ENCODE measurements at regions not wholly inside any gene's neighbourhood (a gene's known extent, or its start where the extent isn't known, plus 50 kb on each side); places are given as distances from the start of the nearest gene placed in this dataset.

GRCh38 chr2:16328521-16329190 is 337.0 kb downstream of the CYRIA start:
- Mint-ChIP-seq H3K36me3 (no peaks in the 10 kb centered on the region), H3K4me3 (no peak overlapping the region), H3K4me1 (no peaks in the 10 kb centered on the region), H3K9me3 (no peaks in the 10 kb centered on the region), H3K27me3 (no peaks in the 10 kb centered on the region), H3K27ac (no peak overlapping the region)
- DNase-seq, result no peak
- no peak for ATAC-seq (replicated peaks)

DNA sequence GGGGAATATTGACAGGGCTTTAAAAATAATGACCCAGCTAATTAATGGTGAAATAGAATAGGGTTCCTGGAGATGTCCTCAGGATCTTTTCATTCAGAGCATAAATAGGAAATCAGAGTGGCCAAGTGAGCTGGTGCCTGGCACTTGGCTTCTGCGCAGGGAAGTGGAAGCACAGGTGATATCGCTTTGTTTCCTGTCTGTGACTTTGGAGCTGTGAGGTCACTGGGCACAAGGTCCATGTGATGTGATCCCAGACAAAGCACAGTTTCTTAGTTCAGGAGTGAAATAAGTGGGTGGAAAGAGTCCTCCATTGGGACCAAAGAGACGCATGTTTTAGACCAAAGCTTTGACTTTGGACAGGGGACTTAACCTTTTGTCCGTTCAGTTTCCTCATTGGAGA is 338.3 kb downstream of the CYRIA start:
- Mint-ChIP-seq H3K9me3 (no peaks in the 10 kb centered on the region), H3K27me3 (no peaks in the 10 kb centered on the region), H3K27ac (no peak overlapping the region), H3K4me3 (no peak overlapping the region), H3K4me1 (no peaks in the 10 kb centered on the region), H3K36me3 (no peaks in the 10 kb centered on the region)
- no peak for ATAC-seq (replicated peaks)
- DNase-seq, result no peak

DNA sequence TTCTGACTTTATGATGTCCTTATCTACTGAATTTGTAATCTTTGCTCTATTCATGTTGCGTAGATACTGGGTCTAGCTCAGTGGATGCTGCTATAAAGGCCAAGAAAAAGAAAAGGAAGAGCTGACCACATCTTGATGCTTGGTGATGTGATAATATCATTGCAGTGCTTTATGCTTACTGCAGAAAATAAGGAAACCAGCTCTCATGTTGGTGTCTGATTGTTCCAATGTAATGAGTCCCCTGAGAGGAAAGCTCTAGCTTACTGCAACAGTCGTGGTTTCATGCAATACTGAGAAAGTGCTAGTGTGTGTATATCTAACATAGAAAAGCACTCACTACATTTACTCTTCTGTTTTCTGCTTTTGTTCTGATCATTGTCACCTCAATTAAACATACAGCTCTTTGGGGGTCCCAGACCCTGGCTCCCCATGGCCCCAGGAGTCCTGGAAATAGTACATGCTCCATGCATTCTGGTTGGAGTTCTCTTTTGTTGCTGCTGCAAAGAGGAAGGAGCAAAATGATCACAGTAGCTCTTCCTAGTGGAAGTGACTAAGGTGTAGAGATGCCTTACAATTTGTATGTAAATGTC is 338.8 kb downstream of the CYRIA start:
- Mint-ChIP-seq H3K9me3 (no peaks in the 10 kb centered on the region), H3K27ac (no peak overlapping the region), H3K36me3 (no peaks in the 10 kb centered on the region), H3K27me3 (no peaks in the 10 kb centered on the region), H3K4me3 (no peak overlapping the region), H3K4me1 (no peaks in the 10 kb centered on the region)
- no peak for DNase-seq
- no peak for ATAC-seq (replicated peaks)

DNA sequence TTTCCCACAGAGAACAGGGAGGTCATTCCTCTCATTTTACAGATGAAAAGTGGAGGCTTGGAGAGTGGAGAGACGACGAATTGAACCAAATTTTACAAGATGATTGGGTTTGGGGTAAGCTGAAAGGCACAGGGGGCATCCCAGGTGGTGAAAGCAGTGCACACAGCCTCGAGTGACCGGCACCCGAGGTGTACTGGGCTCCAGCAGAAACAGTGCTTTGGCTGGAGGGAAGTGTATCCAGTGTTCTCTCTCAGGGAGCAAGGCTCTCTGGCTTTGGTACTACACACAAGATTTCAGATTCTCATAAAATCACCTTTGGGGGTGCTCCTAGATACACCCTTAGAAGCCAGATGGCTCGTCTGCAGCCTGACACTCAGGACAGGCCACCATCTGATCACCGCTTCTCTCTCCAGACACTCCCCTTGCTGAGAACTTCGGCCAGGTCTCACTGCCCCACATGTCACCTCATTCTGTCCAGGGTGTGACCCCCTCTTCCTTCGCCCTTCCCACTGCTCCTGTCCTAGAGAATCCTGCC is 339.6 kb downstream of the CYRIA start:
- Mint-ChIP-seq H3K9me3 (no peaks in the 10 kb centered on the region), H3K27me3 (no peaks in the 10 kb centered on the region), H3K4me3 (no peak overlapping the region), H3K27ac (no peak overlapping the region), H3K36me3 (no peaks in the 10 kb centered on the region), H3K4me1 (no peaks in the 10 kb centered on the region)
- no peak for DNase-seq
- ATAC-seq (replicated peaks), result no peak

- DNase-seq (no peak), ATAC-seq (replicated peaks) (no peak)
- Mint-ChIP-seq H3K27me3 (no peaks in the 10 kb centered on the region), H3K4me1 (no peaks in the 10 kb centered on the region), H3K9me3 (no peaks in the 10 kb centered on the region), H3K4me3 (no peak overlapping the region), H3K27ac (no peak overlapping the region), H3K36me3 (no peaks in the 10 kb centered on the region)
Measured at GRCh38 chr2:16325016-16325975, 340.3 kb downstream of the CYRIA start.

GRCh38 chr2:16324544-16324937 is 341.1 kb downstream of the CYRIA start:
- DNase-seq (no peak), ATAC-seq (replicated peaks) (no peak)
- no peaks in the 10 kb centered on the region for H3K4me1 Mint-ChIP-seq
- no peaks in the 10 kb centered on the region for H3K9me3 Mint-ChIP-seq
- no peak overlapping the region for H3K27ac Mint-ChIP-seq
- H3K36me3 Mint-ChIP-seq, result no peaks in the 10 kb centered on the region
- H3K4me3 Mint-ChIP-seq, result no peak overlapping the region
- H3K27me3 Mint-ChIP-seq, result no peaks in the 10 kb centered on the region

DNA sequence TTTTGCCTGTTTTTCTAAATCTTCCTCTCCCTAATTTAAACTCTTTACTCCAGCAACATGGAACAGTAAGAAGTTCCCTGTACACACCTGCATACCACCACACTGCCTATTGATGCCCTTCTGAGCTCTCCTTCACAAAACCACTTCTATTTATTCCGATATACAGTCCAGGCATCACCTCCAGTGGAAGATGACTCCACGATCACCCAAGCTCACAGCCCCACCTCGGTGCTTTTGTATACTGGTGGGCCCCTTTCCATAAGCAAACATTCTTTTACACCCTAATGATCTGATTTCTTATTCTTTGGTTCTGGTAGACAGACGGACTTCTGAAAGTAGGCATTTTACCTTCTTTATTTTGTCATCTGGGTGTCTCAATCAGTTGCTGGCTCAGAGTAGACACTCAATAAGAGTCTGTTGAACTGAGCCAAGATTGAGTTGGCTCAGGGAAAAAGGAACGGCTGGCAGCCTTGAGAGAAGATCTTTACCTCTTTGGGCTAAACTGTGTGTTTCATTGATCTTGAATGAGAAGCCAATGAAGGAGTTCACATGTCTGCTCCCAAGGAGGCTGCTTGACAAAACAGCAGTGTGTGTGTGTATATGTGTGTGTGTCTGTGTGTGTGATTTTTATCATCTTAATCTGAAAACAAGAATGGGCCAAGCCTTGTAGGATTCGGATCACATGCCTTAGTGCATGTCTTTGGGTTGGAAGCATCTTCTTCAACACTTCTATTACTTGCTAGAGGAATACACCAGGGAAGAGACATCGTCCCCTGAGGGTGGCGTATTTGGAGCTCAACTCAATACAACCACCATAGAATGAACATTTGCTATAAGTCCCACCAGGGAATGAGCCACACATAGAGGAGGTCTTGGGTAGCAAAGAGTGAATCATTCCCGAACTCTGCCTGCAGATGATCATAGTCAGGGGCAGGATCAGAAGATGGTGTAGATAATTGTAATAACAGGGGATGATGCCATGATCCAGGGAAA is 341.8 kb downstream of the CYRIA start:
- H3K27ac Mint-ChIP-seq, result no peak overlapping the region
- H3K4me3 Mint-ChIP-seq, result no peak overlapping the region
- ATAC-seq (replicated peaks) (no peak), DNase-seq (no peak)
- H3K27me3 Mint-ChIP-seq, result no peaks in the 10 kb centered on the region
- H3K36me3 Mint-ChIP-seq, result no peaks in the 10 kb centered on the region
- H3K9me3 Mint-ChIP-seq, result no peaks in the 10 kb centered on the region
- H3K4me1 Mint-ChIP-seq, result no peaks in the 10 kb centered on the region

- DNase-seq (no peak), ATAC-seq (replicated peaks) (no peak)
- H3K4me1 Mint-ChIP-seq, result peaks cover 4% of the 10 kb centered on the region in 2 donors
- H3K4me3 Mint-ChIP-seq, result no peak overlapping the region
- H3K27ac Mint-ChIP-seq, result no peak overlapping the region
- H3K9me3 Mint-ChIP-seq, result no peaks in the 10 kb centered on the region
- no peaks in the 10 kb centered on the region for H3K36me3 Mint-ChIP-seq
- H3K27me3 Mint-ChIP-seq, result peaks cover 0 to 3% of the 10 kb centered on the region in 2 donors
Measured at GRCh38 chr2:16323126-16323520, 342.5 kb downstream of the CYRIA start.

DNA sequence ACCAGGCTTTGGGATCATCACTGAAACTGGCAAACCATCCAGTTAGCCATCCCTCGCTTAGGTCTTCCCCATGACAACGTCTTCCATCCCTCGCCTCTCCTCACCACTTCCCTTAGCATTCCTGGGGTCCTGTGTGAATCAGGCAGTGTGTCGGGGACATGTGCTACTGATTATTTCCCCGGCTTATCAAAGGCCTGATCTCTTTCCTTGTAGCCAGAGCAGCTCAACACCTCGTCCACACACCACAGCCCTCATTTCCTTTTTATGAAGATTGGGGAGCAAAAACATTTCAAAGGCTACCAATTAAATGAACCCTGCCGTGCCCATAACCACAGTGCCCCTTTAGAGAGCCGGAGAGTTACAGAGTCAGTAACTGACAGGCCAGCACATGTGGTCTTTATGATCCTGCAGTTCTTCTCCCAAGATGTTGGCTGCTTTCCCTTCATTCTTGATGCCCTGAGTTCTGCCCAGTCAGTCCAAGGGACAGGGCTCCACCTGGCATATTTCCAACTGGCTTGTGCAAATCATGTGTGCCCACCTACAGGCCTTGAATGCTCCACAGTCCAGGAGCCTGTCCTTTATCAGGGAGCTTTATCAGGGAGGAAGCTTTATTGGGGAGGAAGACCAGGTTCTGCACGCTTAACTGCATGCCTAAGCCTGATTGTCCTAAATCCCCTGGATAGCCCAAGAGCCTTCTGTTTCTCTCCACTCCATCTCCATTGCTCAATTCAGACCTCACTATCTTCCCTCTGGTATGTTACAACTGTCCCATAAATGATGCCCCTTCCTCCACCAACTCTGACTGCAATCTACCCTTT is 343.1 kb downstream of the CYRIA start:
- peaks cover 0 to 7% of the 10 kb centered on the region in 2 donors for H3K27me3 Mint-ChIP-seq
- H3K4me1 Mint-ChIP-seq, result peaks cover 6 to 7% of the 10 kb centered on the region in 2 donors
- H3K9me3 Mint-ChIP-seq, result no peaks in the 10 kb centered on the region
- DNase-seq (no peak), ATAC-seq (replicated peaks) (no peak)
- H3K27ac Mint-ChIP-seq, result no peak overlapping the region
- H3K4me3 Mint-ChIP-seq, result no peak overlapping the region
- H3K36me3 Mint-ChIP-seq, result no peaks in the 10 kb centered on the region

- ATAC-seq (replicated peaks) (no peak), DNase-seq (no peak)
- Mint-ChIP-seq H3K27me3 (peaks cover 0 to 7% of the 10 kb centered on the region in 2 donors), H3K9me3 (no peaks in the 10 kb centered on the region), H3K4me3 (no peak overlapping the region), H3K36me3 (no peaks in the 10 kb centered on the region), H3K27ac (no peak overlapping the region), H3K4me1 (peaks cover 6 to 7% of the 10 kb centered on the region in 2 donors)
Measured at GRCh38 chr2:16321872-16322271, 343.8 kb downstream of the CYRIA start.

GRCh38 chr2:16321256-16321655 is 344.4 kb downstream of the CYRIA start:
- Mint-ChIP-seq H3K4me1 (peaks cover 6 to 7% of the 10 kb centered on the region in 2 donors), H3K27ac (no peak overlapping the region), H3K27me3 (peaks cover 0 to 7% of the 10 kb centered on the region in 2 donors), H3K4me3 (no peak overlapping the region), H3K9me3 (no peaks in the 10 kb centered on the region), H3K36me3 (no peaks in the 10 kb centered on the region)
- ATAC-seq (replicated peaks) (no peak), DNase-seq (no peak)

- Mint-ChIP-seq H3K4me1 (peaks cover 6 to 7% of the 10 kb centered on the region in 2 donors), H3K27me3 (peaks cover 0 to 7% of the 10 kb centered on the region in 2 donors), H3K27ac (no peak overlapping the region), H3K4me3 (no peak overlapping the region), H3K36me3 (no peaks in the 10 kb centered on the region), H3K9me3 (no peaks in the 10 kb centered on the region)
- DNase-seq (no peak), ATAC-seq (replicated peaks) (no peak)
Measured at GRCh38 chr2:16320716-16321115, 344.9 kb downstream of the CYRIA start.

DNA sequence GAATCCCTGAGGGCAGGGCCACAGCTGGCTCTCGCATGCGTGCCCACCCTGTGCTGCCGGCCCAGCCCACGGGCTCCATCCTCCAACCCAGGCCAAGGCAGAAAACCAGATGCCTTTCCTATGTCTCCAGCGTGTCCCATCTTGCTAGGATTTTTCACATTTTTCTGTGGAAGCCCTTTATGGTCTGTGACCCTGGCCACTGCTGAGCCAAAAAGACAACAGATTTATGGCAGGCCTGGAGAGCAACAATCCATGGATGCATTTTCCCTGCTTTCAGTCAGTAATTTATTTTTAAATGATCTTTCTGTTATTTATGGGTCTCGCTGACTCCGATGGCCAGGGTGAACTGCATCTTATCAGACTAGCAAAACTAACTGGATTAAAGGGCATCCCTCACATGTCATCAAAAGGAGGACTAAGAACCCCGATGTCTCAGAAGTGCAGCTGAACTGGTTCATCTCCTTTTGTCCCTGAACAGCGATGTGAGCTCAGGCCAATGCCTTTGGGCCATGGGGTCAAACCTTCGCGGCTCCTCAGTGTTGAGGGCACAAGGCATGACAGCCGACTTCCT is 346.0 kb downstream of the CYRIA start:
- no peak for ATAC-seq (replicated peaks)
- Mint-ChIP-seq H3K27ac (no peak overlapping the region), H3K27me3 (peaks cover 0 to 7% of the 10 kb centered on the region in 2 donors), H3K36me3 (no peaks in the 10 kb centered on the region), H3K4me1 (peaks cover 6 to 7% of the 10 kb centered on the region in 2 donors), H3K4me3 (no peak overlapping the region), H3K9me3 (no peaks in the 10 kb centered on the region)
- DNase-seq, result no peak
